NCI-H446 (cell line): ENCODE measurements at regions not wholly inside any gene's neighbourhood (a gene's known extent, or its start where the extent isn't known, plus 50 kb on each side); places are given as distances from the start of the nearest gene placed in this dataset.
"Not testable (repeated sequence)": the region's sequence is repeated elsewhere in the genome, so short reads cannot be mapped to it uniquely, and the experiment has no call there.

Experiments used
- DNase-seq, 2 experiments: peaks; one replicate each; lab custom pipeline; 2025; lab: John Stamatoyannopoulos, UW

- DNase-seq, result not testable (repeated sequence)
Measured at GRCh38 chr22:23460517-23461031, 119.5 kb downstream of the IGLL1 start.

GRCh38 chr22:23459645-23460516 lies 120.2 kb downstream of the IGLL1 start:
- not testable (repeated sequence) for DNase-seq

DNA sequence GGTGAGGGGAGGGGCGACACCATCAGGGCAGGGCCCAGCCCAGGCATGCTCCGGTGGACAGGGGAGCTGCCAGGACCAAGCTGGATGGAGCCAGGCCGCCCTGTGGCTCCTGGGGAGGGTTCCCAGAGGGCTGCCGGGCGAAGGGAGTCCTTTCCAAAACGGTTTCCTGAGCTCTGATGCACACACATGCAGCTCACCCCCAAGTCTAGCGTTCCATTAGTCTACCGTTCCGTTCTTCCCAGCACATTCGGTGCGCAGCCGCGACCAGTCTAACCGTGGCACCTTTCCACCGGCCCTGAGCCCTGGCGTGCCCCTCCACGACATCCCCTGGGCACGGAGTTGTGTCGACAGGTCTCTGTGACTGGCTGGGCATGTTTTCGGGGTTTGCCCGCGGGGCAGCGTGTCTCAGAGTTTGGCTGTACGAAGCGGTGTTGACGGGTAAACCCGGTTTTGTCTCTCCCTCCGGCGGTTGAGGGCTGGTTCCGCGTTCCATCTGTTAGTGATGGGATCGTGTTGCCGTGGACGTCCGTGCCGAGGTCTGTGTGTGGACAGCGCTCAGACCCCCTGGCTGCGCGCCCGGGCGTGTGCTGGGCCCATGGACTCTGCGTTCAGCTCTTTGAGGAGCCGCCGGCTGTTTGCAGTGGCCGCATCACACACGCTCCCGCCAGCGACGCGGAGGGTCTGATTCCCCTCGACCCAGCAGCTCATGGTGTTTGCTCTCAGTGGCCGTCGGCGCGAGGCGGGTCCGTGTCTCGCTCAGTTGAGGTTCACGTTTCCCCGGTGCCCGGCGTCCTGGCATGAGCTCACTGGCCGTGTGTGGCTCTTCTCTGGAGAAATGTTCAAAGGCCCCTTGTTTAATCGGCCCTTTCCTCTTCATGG lies 121.2 kb downstream of the IGLL1 start:
- DNase-seq, result no peak

DNA sequence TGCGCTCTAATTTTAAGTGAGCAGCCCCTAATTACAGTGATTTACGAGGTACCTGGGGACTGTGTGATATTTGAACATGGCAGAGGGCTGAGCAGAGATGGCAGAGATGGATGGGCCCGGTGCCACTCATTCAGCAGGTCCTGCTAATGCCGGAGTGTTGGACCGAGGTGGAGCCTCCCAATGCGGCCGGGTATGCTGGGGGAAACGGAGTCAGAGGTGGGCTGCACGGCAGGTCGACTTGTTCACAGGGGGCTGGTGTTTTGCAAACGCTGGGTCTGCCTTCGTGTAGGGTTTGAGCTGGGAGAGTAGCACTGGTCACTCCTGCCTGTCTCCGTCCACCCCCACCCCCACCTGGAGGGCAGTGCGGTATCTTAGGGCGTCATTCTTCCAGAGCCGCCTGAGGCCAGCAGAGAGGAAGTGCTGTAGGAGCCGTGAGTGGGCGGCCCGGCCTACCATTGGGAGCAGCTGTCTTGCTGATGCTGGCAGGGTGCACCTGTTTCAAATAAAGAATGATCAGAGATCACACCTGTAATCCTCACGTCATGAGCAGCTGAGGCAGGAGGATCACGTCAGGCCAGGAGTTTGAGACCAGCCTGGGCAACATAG lies 122.6 kb downstream of the IGLL1 start:
- no peak for DNase-seq

GRCh38 chr22:23456666-23457379 lies 123.3 kb downstream of the IGLL1 start:
- DNase-seq, result not testable (repeated sequence)

DNA sequence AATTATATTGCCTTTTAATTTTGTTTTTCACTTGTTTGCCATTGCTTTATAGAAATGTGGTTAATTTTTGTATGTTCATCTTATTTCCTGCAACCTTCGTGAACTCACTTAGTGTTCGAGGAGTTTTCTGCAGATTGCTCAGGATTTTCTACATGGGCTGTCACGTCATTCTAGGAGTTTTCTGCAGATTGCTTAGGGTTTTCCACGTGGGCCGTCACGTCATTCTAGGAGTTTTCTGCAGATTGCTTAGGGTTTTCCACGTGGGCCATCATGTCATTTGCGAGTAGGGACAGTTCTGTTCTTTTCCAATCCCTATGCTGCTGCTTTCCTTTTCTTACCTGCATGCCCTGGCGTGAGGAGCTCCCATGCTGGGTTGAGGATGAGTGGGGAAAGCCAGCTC lies 125.7 kb downstream of the IGLL1 start:
- DNase-seq, result not testable (repeated sequence)

DNA sequence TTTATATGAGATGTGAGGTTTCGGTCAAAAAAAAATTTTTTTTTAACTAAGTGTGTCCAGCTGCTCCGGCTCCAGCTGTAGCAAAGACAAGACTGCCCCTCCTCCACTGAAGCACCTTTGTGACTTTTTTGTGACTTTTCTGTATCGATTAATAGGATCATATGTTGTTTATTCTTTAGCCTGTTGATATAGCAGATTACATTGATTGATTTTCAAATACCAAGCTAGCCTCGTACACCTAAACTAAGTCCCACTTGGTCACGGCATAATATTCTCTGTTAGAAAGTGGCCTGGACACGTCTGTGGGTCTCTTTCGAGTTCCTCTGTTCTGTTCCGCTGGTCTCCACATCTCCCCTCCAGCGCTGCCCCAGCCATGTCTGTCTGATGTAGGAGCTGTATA lies 126.8 kb downstream of the IGLL1 start:
- no peak for DNase-seq

DNA sequence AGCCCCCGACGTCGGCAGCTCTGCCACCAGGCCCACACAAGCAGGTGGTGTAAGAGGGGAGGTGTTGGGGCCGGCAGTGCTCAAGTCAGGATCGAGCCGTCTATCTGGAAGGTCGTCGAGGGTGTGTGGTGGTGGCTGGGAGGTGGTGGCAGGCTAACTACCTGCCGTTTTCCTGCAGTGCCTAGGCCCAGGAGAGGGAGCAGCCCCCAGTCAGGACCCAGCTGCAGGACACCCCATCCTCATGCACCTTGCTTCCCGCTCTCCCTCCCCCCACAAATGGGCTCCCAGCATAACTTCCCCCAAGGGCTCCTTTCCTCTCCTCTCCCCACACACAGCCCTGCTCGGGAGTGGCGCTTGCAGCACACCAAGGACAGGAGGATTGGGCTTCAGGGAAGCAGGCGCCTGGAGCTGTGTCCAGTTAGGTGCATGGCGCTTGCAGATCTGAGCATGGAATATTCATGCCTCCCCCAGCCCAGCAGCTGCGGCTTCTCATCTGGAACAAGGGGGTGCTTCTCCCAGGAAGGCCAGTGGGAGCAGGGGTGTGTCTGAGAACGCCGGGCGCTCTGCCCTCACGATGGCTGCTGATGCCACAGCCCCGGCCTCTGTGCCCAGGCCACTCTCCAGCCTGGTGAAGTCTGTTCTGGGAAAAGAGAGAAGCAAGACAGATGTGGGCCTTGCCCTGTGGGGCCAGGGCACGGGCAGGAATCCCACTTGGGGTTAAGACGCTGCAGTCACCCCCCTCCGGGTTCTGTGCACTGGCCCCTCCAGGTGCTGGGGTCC lies 127.7 kb downstream of the IGLL1 start:
- no peak for DNase-seq

- DNase-seq, result not testable (repeated sequence)
Measured at GRCh38 chr22:23451452-23452230, 128.4 kb downstream of the IGLL1 start.

DNA sequence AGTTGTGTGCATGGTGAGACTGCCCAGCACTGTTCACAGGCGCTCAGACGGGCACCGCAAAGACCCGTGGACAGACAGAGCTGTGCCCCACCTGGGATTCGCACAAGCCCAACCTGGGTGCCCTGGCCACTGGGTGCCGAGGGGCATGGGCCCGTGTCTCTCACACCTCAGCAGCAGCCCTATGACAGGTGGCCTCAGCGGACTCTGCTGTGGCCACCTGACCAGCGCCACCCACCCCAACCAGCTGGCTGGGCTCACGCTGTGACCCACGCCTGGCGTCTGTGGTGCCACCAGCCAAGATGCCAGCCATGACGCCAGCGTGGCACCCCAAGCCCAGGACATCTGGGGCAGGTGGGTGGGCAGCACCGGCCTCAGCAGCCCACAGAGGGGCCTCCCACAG lies 129.3 kb downstream of the IGLL1 start:
- not testable (repeated sequence) for DNase-seq

DNA sequence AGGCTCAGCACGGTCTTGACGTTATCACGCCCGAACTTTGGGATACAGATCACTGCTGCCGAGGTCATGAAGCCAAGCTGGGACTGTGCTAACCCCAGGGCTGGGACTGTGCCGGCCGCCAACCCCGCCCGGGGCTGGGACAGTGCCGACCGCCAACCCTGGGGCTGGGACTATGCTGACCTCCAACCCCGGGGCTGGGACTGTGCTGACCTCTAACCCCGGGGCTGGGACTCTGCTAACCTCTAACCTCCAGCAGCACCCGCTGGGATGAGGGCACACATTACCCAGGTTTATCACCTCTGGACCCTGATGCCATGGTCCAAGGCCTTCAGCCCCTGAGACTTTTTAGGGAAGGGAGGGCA lies 129.7 kb downstream of the IGLL1 start:
- DNase-seq, result no peak

- DNase-seq, result not testable (repeated sequence)
Measured at GRCh38 chr22:23449748-23450433, 130.2 kb downstream of the IGLL1 start.

- DNase-seq, result not testable (repeated sequence)
Measured at GRCh38 chr22:23448499-23449288, 131.4 kb downstream of the IGLL1 start.

- no peak for DNase-seq
Measured at GRCh38 chr22:23446796-23447350, 133.2 kb downstream of the IGLL1 start.

- DNase-seq, result not testable (repeated sequence)
Measured at GRCh38 chr22:23446194-23446593, 133.9 kb downstream of the IGLL1 start.

- not testable (repeated sequence) for DNase-seq
Measured at GRCh38 chr22:23443905-23444304, 136.2 kb downstream of the IGLL1 start.

- not testable (repeated sequence) for DNase-seq
Measured at GRCh38 chr22:23439581-23439980, 140.5 kb downstream of the IGLL1 start.

- no peak for DNase-seq
Measured at GRCh38 chr22:23438216-23438615, 141.9 kb downstream of the IGLL1 start.
